Skin epidermis (tissue), 12 donors: ENCODE measurements at regions not wholly inside any gene's neighbourhood (a gene's known extent, or its start where the extent isn't known, plus 50 kb on each side); places are given as distances from the start of the nearest gene placed in this dataset.

Source experiments
- H3K27ac ChIP-seq, 21 experiments: fragments of 200-600 bp; sonication (generic) in 11 of 21; one replicate each; pipeline ENCODE4 v1.5.0; 2020; ENCODE audit warnings: mild to moderate bottlenecking in 3 of 21, inconsistent platforms in 2 of 21, moderate library complexity in 2 of 21
- H3K4me3 ChIP-seq, 7 experiments: fragments of 200-600 bp; sonication (generic) in 2 of 7; one replicate each; pipeline ENCODE4 v1.5.0; 2020; ENCODE audit warnings: inconsistent platforms in 2 of 7, mild to moderate bottlenecking in 2 of 7, moderate library complexity in 1 of 7

GRCh38 chr2:42842466-42842865, 50.1 kb upstream of the HAAO start:
- Histone ChIP-seq H3K4me3 (no peak overlapping the region), H3K27ac (peak overlapping the region in 4 of 21 experiments; percentile 10 to 78 (median 36))
